Lower leg skin (tissue), 4 donors: ENCODE measurements at regions not wholly inside any gene's neighbourhood (a gene's known extent, or its start where the extent isn't known, plus 50 kb on each side); places are given as distances from the start of the nearest gene placed in this dataset.

Source experiments
- DNase-seq, 2 donors: peaks; one replicate each; pipeline ENCODE4 v3.0.0-alpha.2; 2019; ENCODE audit warnings: low spot score in 2 of 2
- H3K4me3 ChIP-seq: fragments of 200-600 bp; sonication (generic); 2 replicates; pipeline ENCODE4 v1.5.1; 2017; ENCODE audit warnings: mild to moderate bottlenecking, low read depth; ENCODE audit not compliant: poor library complexity, severe bottlenecking
- POLR2A ChIP-seq, 2 donors: fragments of 450-650 bp; IDR thresholded peaks; one replicate each; pipeline ENCODE4 v1.6.1; 2016 to 2017; ENCODE audit warnings: antibody characterized with exemption in 2 of 2, mild to moderate bottlenecking in 1 of 2, moderate library complexity in 1 of 2
- WGBS, 2 donors: methylation state at CpG; one replicate each; pipeline ENCODE4 v1.1.5; 2018; 5-methylcytosine and 5-hydroxymethylcytosine counted together
- intact Hi-C: fragments of 100-400 bp; cut with DNase I; formaldehyde crosslinking; loops from one replicate; pipeline ENCODE4 v1.15.0; 2023; ENCODE audit warnings: low total_unique reads
- TF ChIP-seq, protein P1 (sequence below), 3 donors: fragments of 450-650 bp; IDR thresholded peaks; one replicate each; pipeline ENCODE4 v1.5.1; 2016; ENCODE audit warnings: antibody characterized with exemption in 3 of 3, mild to moderate bottlenecking in 3 of 3, moderate library complexity in 2 of 3

- 55 to 58% methylated on average over 13 of the region's 13 CpGs for WGBS, 2 donors
- intact Hi-C loops, result no loop called here
- no peak overlapping the region for H3K4me3 ChIP-seq
- peak; percentile 72 to 85 for DNase-seq
- TF ChIP-seq, protein P1, sequence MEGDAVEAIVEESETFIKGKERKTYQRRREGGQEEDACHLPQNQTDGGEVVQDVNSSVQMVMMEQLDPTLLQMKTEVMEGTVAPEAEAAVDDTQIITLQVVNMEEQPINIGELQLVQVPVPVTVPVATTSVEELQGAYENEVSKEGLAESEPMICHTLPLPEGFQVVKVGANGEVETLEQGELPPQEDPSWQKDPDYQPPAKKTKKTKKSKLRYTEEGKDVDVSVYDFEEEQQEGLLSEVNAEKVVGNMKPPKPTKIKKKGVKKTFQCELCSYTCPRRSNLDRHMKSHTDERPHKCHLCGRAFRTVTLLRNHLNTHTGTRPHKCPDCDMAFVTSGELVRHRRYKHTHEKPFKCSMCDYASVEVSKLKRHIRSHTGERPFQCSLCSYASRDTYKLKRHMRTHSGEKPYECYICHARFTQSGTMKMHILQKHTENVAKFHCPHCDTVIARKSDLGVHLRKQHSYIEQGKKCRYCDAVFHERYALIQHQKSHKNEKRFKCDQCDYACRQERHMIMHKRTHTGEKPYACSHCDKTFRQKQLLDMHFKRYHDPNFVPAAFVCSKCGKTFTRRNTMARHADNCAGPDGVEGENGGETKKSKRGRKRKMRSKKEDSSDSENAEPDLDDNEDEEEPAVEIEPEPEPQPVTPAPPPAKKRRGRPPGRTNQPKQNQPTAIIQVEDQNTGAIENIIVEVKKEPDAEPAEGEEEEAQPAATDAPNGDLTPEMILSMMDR (IDR thresholded peaks at IDR 0.05), result no peak
- no peak for TF ChIP-seq POLR2A (IDR thresholded peaks at IDR 0.05)
Observed at GRCh38 chr5:159451197-159452052, 121.1 kb upstream of the IL12B start.

DNA sequence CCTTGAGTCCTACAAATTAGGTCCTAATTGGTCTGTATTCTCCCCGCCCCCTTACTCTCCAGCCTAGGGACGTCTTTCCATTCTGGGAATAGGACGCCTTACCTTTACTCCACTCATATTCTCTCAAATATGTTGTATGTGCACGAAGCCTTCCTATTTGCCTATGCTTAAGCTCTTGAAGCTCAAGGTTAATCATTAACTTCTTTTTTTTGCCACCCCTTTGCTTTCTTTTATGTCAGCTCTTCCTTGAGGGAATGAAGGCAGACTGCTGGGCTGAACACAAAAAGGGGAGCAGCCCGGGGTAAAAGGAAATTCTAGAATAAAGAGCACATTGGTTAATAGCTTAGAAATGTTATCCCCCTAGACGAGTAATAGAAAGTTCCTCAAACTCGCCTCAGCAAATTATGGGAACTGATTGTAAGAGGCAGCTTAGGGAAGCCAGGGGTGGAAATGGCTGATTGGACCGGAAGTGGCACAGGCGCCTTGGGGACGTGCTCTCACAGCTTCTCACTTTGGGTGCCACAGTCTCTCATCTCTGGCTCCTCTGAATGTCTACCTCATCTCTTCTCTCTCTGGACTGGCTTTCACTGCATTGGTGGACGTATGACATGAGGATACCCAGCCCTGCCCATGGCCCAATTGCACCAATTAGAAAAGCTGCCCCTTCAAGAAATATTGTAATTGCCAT lies 122.3 kb upstream of the IL12B start:
- WGBS, 2 donors, result 86 to 90% methylated on average over 11 of the region's 11 CpGs
- H3K4me3 ChIP-seq, result no peak overlapping the region
- DNase-seq, result no peak
- TF ChIP-seq POLR2A (IDR thresholded peaks at IDR 0.05), result no peak
- TF ChIP-seq, protein P1 (IDR thresholded peaks at IDR 0.05), result no peak
- intact Hi-C loops, result no loop called here

DNA sequence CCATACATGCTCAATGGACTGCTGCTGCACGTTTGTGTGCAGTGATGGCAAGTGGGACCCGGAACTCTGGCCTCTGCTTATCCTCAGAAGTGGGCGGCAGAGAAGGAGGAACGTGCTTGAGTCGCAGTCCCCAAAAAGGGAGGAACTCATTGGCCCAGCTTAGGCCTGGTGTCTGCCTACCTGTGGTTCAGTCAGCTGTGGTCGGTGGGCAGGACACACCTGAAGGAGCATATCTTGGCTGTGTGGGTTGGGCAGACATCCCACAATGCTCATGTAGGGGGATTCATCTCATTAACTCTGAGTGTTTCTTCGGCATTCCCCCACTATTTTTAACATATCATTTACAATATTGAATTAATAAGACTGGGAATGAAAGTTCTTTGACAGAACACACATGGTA lies 122.9 kb upstream of the IL12B start:
- H3K4me3 ChIP-seq, result no peak overlapping the region
- WGBS, 2 donors, result 72 to 96% methylated on average over 7 of the region's 7 CpGs
- intact Hi-C loops, result no loop called here
- TF ChIP-seq POLR2A (IDR thresholded peaks at IDR 0.05), result no peak
- TF ChIP-seq, protein P1 (IDR thresholded peaks at IDR 0.05), result no peak
- DNase-seq, result no peak

- intact Hi-C loops, result no loop called here
- 76 to 90% methylated on average over 2 of the region's 2 CpGs for WGBS, 2 donors
- DNase-seq, result no peak
- TF ChIP-seq POLR2A (IDR thresholded peaks at IDR 0.05), result no peak
- TF ChIP-seq, protein P1 (IDR thresholded peaks at IDR 0.05), result no peak
- H3K4me3 ChIP-seq, result no peak overlapping the region
Observed at GRCh38 chr5:159456261-159456660, 126.0 kb upstream of the IL12B start.

DNA sequence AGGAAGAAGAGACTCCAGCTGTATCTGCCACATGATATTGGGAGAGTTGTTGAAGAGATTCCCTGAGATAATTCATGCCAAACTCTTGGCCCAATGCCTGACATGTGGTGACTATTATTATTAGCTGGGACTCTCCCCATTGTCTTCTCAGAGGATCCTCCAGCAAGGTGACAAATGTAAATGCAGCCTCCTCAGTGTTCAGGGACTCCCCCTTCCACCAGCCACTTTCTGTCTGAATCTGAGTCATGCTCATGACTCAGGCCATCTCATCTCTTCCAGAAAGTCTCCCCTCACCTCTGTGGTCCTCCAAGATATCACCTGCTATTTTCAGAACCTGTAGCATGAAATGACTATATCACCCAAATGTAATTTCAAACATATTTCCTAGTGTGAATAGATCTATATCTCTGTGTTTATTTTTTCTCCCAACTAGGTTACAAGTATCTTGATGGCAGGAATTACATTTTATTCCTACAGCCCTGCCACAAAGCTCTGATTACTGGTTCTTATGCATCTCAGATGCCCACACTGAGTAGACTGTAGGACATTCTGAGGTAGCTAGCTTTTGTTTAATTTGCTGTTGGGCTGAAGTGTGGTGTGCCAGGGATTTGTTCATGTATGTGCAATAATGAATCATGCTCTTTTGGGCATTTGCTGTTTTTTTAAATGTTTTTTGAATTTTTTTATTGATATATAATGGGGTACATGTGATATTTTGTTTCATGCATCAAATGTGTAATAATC lies 126.6 kb upstream of the IL12B start:
- H3K4me3 ChIP-seq, result no peak overlapping the region
- intact Hi-C loops, result no loop called here
- DNase-seq, result no peak
- TF ChIP-seq, protein P1 (IDR thresholded peaks at IDR 0.05), result no peak
- TF ChIP-seq POLR2A (IDR thresholded peaks at IDR 0.05), result no peak
